WERI-Rb-1 (cell line): ENCODE measurements at regions not wholly inside any gene's neighbourhood (a gene's known extent, or its start where the extent isn't known, plus 50 kb on each side); places are given as distances from the start of the nearest gene placed in this dataset.
"Not testable (repeated sequence)": the region's sequence is repeated elsewhere in the genome, so short reads cannot be mapped to it uniquely, and the experiment has no call there.

ENCODE experiments used
- DNase-seq: peaks from one replicate; pipeline ENCODE4 v3.0.0-alpha.2; 2020
- H3K27ac ChIP-seq: fragments of 250-450 bp; sonication (Bioruptor Pico); 2 replicates; pipeline ENCODE4 v1.5.1; 2020; ENCODE audit warnings: mild to moderate bottlenecking, moderate library complexity
- H3K27me3 ChIP-seq: fragments of 250-450 bp; sonication (Bioruptor Pico); 2 replicates; pipeline ENCODE4 v1.5.1; 2021; ENCODE audit warnings: mild to moderate bottlenecking, low read depth, moderate library complexity; ENCODE audit not compliant: insufficient read depth, severe bottlenecking
- H3K36me3 ChIP-seq: fragments of 250-450 bp; sonication (Bioruptor Pico); 2 replicates; pipeline ENCODE4 v1.5.1; 2020; ENCODE audit warnings: mild to moderate bottlenecking, moderate library complexity
- H3K4me3 ChIP-seq: 2 replicates; pipeline ENCODE4 v1.5.1; 2011; ENCODE audit warnings: low read depth, mild to moderate bottlenecking, control low read depth, low read length
- H3K9me3 ChIP-seq: fragments of 250-450 bp; sonication (Bioruptor Pico); 2 replicates; pipeline ENCODE4 v1.5.1; 2021; ENCODE audit warnings: mild to moderate bottlenecking, moderate library complexity; ENCODE audit not compliant: severe bottlenecking
- CTCF ChIP-seq: IDR thresholded peaks from 2 replicates; pipeline ENCODE4 v1.5.1; 2011; ENCODE audit warnings: low read depth, mild to moderate bottlenecking, control low read depth, inconsistent platforms, low read length

- Histone ChIP-seq H3K27ac (no peak overlapping the region), H3K4me3 (no peak overlapping the region), H3K27me3 (no peaks in the 10 kb centered on the region), H3K9me3 (no peaks in the 10 kb centered on the region), H3K36me3 (no peaks in the 10 kb centered on the region)
- TF ChIP-seq CTCF = no peak
- DNase-seq = no peak
Observed at GRCh38 chr10:21343087-21343486, 182.4 kb downstream of the SKIDA1 start.

GRCh38 chr10:21342499-21342898, 183.0 kb downstream of the SKIDA1 start:
- not testable (repeated sequence) for H3K4me3 ChIP-seq, H3K36me3 ChIP-seq, H3K9me3 ChIP-seq, H3K27me3 ChIP-seq, H3K27ac ChIP-seq, DNase-seq

GRCh38 chr10:21340331-21340730, 185.2 kb downstream of the SKIDA1 start:
- no peak for TF ChIP-seq CTCF
- no peak for DNase-seq
- no peaks in the 10 kb centered on the region for H3K27me3 ChIP-seq
- no peaks in the 10 kb centered on the region for H3K9me3 ChIP-seq
- H3K36me3 ChIP-seq = no peaks in the 10 kb centered on the region
- no peak overlapping the region for H3K4me3 ChIP-seq
- H3K27ac ChIP-seq = no peak overlapping the region

- TF ChIP-seq CTCF = no peak
- Histone ChIP-seq H3K4me3 (no peak overlapping the region), H3K9me3 (no peaks in the 10 kb centered on the region), H3K36me3 (no peaks in the 10 kb centered on the region), H3K27ac (no peak overlapping the region), H3K27me3 (no peaks in the 10 kb centered on the region)
- no peak for DNase-seq
Observed at GRCh38 chr10:21337171-21337792, 188.2 kb downstream of the SKIDA1 start.

- no peak for TF ChIP-seq CTCF
- no peaks in the 10 kb centered on the region for H3K9me3 ChIP-seq
- no peaks in the 10 kb centered on the region for H3K36me3 ChIP-seq
- H3K4me3 ChIP-seq = no peak overlapping the region
- no peak for DNase-seq
- H3K27ac ChIP-seq = no peak overlapping the region
- H3K27me3 ChIP-seq = no peaks in the 10 kb centered on the region
Observed at GRCh38 chr10:21336476-21337170, 188.9 kb downstream of the SKIDA1 start.

- DNase-seq = no peak
Observed at GRCh38 chr10:21334891-21335696, 190.4 kb downstream of the SKIDA1 start.

More at GRCh38 chr10:21334891-21335696, 190.4 kb downstream of the SKIDA1 start:
- no peak for TF ChIP-seq CTCF
- Histone ChIP-seq H3K27ac (no peak overlapping the region), H3K9me3 (no peaks in the 10 kb centered on the region), H3K36me3 (no peaks in the 10 kb centered on the region), H3K4me3 (no peak overlapping the region), H3K27me3 (no peaks in the 10 kb centered on the region)
